ENCODE measurements at regions not wholly inside any gene's neighbourhood (a gene's known extent, or its start where the extent isn't known, plus 50 kb on each side); places are given as distances from the start of the nearest gene placed in this dataset.

DNA sequence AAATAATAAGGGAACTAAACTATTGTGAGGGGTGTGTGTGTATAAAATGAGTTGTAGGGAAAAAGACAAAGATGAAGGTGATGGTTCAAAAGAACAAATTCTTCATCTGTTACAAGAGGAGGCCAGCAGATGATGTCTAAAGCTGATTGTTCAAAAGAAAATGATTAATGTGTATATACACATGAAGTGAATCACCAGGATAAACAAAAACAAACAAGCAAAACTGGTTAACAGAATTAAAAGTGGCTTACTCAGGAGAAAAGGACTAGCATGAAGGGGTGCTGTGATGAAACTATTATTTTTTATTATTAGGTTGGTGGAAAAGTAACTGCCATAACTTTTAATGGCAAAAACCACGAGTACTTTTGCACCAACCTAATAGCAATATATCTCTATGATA, 348.4 kb downstream of the BCL11B start:
- TF ChIP-seq POLR2AphosphoS5 (IDR thresholded peaks at IDR 0.05) = no peak
- TF ChIP-seq, protein P1, sequence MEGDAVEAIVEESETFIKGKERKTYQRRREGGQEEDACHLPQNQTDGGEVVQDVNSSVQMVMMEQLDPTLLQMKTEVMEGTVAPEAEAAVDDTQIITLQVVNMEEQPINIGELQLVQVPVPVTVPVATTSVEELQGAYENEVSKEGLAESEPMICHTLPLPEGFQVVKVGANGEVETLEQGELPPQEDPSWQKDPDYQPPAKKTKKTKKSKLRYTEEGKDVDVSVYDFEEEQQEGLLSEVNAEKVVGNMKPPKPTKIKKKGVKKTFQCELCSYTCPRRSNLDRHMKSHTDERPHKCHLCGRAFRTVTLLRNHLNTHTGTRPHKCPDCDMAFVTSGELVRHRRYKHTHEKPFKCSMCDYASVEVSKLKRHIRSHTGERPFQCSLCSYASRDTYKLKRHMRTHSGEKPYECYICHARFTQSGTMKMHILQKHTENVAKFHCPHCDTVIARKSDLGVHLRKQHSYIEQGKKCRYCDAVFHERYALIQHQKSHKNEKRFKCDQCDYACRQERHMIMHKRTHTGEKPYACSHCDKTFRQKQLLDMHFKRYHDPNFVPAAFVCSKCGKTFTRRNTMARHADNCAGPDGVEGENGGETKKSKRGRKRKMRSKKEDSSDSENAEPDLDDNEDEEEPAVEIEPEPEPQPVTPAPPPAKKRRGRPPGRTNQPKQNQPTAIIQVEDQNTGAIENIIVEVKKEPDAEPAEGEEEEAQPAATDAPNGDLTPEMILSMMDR (IDR thresholded peaks at IDR 0.05) = no peak
- TF ChIP-seq POLR2A (IDR thresholded peaks at IDR 0.05) = no peak
- no peak overlapping the region for H3K27ac ChIP-seq
- no peaks in the 10 kb centered on the region for H3K36me3 ChIP-seq
- 75% methylated on average over 1 of the region's 1 CpG for WGBS
- no peaks in the 10 kb centered on the region for H3K4me1 ChIP-seq (replicated peaks)
- no peak overlapping the region for H3K4me3 ChIP-seq
- H3K9me3 ChIP-seq = no peaks in the 10 kb centered on the region
- no peak for DNase-seq (ENCODE audit: low spot score)
- H3K27me3 ChIP-seq (replicated peaks; ENCODE audit: insufficient read depth) = no peaks in the 10 kb centered on the region
- intact Hi-C loops (cut with DNase I) = no loop called here

DNA sequence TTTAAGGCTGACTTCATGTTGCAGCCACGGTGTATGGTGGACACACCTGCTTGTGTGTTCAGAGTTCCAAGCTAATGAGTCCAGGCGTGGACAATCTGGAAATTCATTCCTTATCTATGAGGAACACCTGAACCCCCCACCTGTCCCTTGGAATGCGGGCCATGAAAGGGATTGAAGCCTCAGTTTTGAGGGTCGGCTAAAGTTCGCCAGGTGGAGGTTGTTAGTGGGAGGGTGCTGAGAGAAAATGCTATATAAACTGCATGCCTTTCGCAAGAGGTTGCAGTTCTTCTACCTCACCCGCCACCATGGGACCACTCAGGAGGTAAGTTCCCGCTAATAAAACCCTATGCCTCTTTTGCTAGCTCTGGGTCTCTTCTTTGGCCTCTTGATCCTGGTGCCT, 348.0 kb downstream of the BCL11B start:
- intact Hi-C loops (cut with DNase I) = no loop called here
- TF ChIP-seq POLR2AphosphoS5 (IDR thresholded peaks at IDR 0.05) = no peak
- TF ChIP-seq POLR2A (IDR thresholded peaks at IDR 0.05) = no peak
- TF ChIP-seq, protein P1 (IDR thresholded peaks at IDR 0.05) = no peak
- H3K9me3 ChIP-seq = no peaks in the 10 kb centered on the region
- H3K36me3 ChIP-seq = no peaks in the 10 kb centered on the region
- DNase-seq (ENCODE audit: low spot score) = no peak
- no peaks in the 10 kb centered on the region for H3K27me3 ChIP-seq (replicated peaks; ENCODE audit: insufficient read depth)
- H3K27ac ChIP-seq = no peak overlapping the region
- 85% methylated on average over 8 of the region's 8 CpGs for WGBS
- no peaks in the 10 kb centered on the region for H3K4me1 ChIP-seq (replicated peaks)
- H3K4me3 ChIP-seq = no peak overlapping the region

GRCh38 chr14:98925354-98926040, 346.5 kb downstream of the BCL11B start:
- 85% methylated on average over 7 of the region's 7 CpGs for WGBS
- Histone ChIP-seq H3K9me3 (no peaks in the 10 kb centered on the region), H3K36me3 (no peaks in the 10 kb centered on the region), H3K4me3 (no peak overlapping the region), H3K27me3 (replicated peaks; ENCODE audit: insufficient read depth) (no peaks in the 10 kb centered on the region), H3K27ac (no peak overlapping the region), H3K4me1 (replicated peaks) (no peaks in the 10 kb centered on the region)
- intact Hi-C loops (cut with DNase I) = no loop called here
- no peak for DNase-seq (ENCODE audit: low spot score)
- TF ChIP-seq POLR2A (IDR thresholded peaks at IDR 0.05) (no peak), POLR2AphosphoS5 (IDR thresholded peaks at IDR 0.05) (no peak)
- TF ChIP-seq, protein P1 (IDR thresholded peaks at IDR 0.05) = no peak

GRCh38 chr14:98926146-98926545, 345.9 kb downstream of the BCL11B start:
- no peak overlapping the region for H3K27ac ChIP-seq
- intact Hi-C loops (cut with DNase I) = no loop called here
- no peak for DNase-seq (ENCODE audit: low spot score)
- H3K27me3 ChIP-seq (replicated peaks; ENCODE audit: insufficient read depth) = no peaks in the 10 kb centered on the region
- H3K36me3 ChIP-seq = no peaks in the 10 kb centered on the region
- H3K4me1 ChIP-seq (replicated peaks) = no peaks in the 10 kb centered on the region
- no peaks in the 10 kb centered on the region for H3K9me3 ChIP-seq
- TF ChIP-seq POLR2A (IDR thresholded peaks at IDR 0.05) = no peak
- TF ChIP-seq, protein P1 (IDR thresholded peaks at IDR 0.05) = no peak
- no peak for TF ChIP-seq POLR2AphosphoS5 (IDR thresholded peaks at IDR 0.05)
- WGBS = 86% methylated on average over 11 of the region's 11 CpGs
- H3K4me3 ChIP-seq = no peak overlapping the region

DNA sequence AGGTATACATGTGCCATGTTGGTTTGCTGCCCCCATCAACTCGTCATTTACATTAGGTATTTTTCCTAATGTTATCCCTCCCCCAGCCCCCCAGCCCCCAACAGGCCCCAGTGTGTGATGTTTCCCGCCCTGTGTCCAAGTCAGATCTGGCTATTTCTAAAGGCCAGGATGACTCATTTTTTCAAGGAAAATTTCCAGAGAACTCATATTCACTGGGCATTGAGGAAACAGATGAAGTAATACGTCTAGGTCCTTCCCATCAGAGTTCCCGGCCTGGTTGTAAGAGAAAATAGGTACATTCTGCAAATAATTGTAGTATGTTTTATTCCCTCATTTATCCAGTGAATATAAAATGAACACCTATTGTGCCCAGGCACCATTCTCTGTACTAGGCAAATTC, 345.2 kb downstream of the BCL11B start:
- Histone ChIP-seq H3K9me3 (no peaks in the 10 kb centered on the region), H3K4me3 (no peak overlapping the region), H3K36me3 (no peaks in the 10 kb centered on the region), H3K27me3 (replicated peaks; ENCODE audit: insufficient read depth) (no peaks in the 10 kb centered on the region), H3K27ac (no peak overlapping the region), H3K4me1 (replicated peaks) (no peaks in the 10 kb centered on the region)
- TF ChIP-seq POLR2A (IDR thresholded peaks at IDR 0.05) (no peak), POLR2AphosphoS5 (IDR thresholded peaks at IDR 0.05) (no peak)
- TF ChIP-seq, protein P1 (IDR thresholded peaks at IDR 0.05) = no peak
- intact Hi-C loops (cut with DNase I) = no loop called here
- 73% methylated on average over 4 of the region's 4 CpGs for WGBS
- DNase-seq (ENCODE audit: low spot score) = no peak

Measured in prostate gland (tissue), 2 donors.